ENCODE measurements at regions not wholly inside any gene's neighbourhood (a gene's known extent, or its start where the extent isn't known, plus 50 kb on each side); places are given as distances from the start of the nearest gene placed in this dataset.

DNA sequence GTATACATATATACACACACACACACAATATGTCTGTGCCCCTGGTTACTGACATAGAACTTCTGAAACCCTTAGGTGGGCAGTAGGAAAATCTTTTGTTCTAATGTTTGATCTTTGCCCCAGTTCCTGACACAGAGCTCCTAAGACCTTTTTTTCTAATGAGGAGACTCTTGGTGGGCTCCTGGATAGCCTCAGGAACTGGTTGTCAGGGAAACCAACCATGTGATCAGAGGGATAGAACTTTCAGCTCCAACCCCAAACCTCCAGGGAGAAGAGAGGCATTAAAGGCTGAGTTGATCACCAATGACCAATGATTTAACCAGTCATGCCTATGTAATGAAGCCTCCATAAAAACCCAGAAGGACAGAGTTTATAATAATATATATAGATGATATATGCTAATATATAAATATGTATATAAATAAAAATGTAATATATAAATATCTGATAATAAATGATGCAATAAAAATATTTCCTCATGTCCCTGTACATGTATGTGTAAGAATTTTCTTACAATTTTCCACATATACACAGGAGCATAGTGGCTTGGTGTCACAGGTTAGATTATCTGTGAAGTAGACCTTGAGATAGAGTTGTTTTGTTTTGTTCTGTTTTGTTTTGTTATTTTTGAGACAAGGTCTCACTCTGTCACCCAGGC is 93.3 kb downstream of the GPX5 start:
- no peak for TF ChIP-seq EZH2phosphoT487 (IDR thresholded peaks at IDR 0.05; ENCODE audit: borderline replicate concordance)
- TF ChIP-seq, protein P1, sequence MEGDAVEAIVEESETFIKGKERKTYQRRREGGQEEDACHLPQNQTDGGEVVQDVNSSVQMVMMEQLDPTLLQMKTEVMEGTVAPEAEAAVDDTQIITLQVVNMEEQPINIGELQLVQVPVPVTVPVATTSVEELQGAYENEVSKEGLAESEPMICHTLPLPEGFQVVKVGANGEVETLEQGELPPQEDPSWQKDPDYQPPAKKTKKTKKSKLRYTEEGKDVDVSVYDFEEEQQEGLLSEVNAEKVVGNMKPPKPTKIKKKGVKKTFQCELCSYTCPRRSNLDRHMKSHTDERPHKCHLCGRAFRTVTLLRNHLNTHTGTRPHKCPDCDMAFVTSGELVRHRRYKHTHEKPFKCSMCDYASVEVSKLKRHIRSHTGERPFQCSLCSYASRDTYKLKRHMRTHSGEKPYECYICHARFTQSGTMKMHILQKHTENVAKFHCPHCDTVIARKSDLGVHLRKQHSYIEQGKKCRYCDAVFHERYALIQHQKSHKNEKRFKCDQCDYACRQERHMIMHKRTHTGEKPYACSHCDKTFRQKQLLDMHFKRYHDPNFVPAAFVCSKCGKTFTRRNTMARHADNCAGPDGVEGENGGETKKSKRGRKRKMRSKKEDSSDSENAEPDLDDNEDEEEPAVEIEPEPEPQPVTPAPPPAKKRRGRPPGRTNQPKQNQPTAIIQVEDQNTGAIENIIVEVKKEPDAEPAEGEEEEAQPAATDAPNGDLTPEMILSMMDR (conservative IDR thresholded peaks at IDR 0.05; ENCODE audit: low read length) = no peak
